ENCODE measurements at regions not wholly inside any gene's neighbourhood (a gene's known extent, or its start where the extent isn't known, plus 50 kb on each side); places are given as distances from the start of the nearest gene placed in this dataset.
"Not testable (repeated sequence)": the region's sequence is repeated elsewhere in the genome, so short reads cannot be mapped to it uniquely, and the experiment has no call there.

GRCh38 chr4:188438391-188438824 is 299.2 kb downstream of the TRIML1 start:
- not testable (repeated sequence) for DNase-seq

- DNase-seq, result no peak
Measured at GRCh38 chr4:188439641-188440311, 300.5 kb downstream of the TRIML1 start.

GRCh38 chr4:188444500-188444899 is 305.3 kb downstream of the TRIML1 start:
- DNase-seq, result no peak

GRCh38 chr4:188448996-188449395 is 309.8 kb downstream of the TRIML1 start:
- DNase-seq, result not testable (repeated sequence)

GRCh38 chr4:188450571-188450970 is 311.3 kb downstream of the TRIML1 start:
- DNase-seq, result no peak

GRCh38 chr4:188452097-188452496 is 312.9 kb downstream of the TRIML1 start:
- no peak for DNase-seq

- no peak for DNase-seq
Measured at GRCh38 chr4:188454575-188454974, 315.3 kb downstream of the TRIML1 start.

GRCh38 chr4:188455062-188455752 is 316.0 kb downstream of the TRIML1 start:
- DNase-seq, result no peak

- no peak for DNase-seq
Measured at GRCh38 chr4:188459381-188459780, 320.1 kb downstream of the TRIML1 start.

- DNase-seq, result no peak
Measured at GRCh38 chr4:188463909-188464308, 324.7 kb downstream of the TRIML1 start.

GRCh38 chr4:188466001-188466400 is 326.8 kb downstream of the TRIML1 start:
- DNase-seq, result no peak

GRCh38 chr4:188484256-188484655 is 345.0 kb downstream of the TRIML1 start:
- no peak for DNase-seq

- DNase-seq, result no peak
Measured at GRCh38 chr4:188485906-188486305, 346.7 kb downstream of the TRIML1 start.

GRCh38 chr4:188492886-188493285 is 353.6 kb downstream of the TRIML1 start:
- DNase-seq, result no peak

GRCh38 chr4:188495169-188495568 is 355.9 kb downstream of the TRIML1 start:
- DNase-seq, result no peak

- no peak for DNase-seq
Measured at GRCh38 chr4:188511431-188511830, 372.2 kb downstream of the TRIML1 start.

GRCh38 chr4:188532751-188533150 is 393.5 kb downstream of the TRIML1 start:
- no peak for DNase-seq

- DNase-seq, result no peak
Measured at GRCh38 chr4:188534297-188534696, 395.1 kb downstream of the TRIML1 start.

- DNase-seq, result no peak
Measured at GRCh38 chr4:188534917-188535316, 395.7 kb downstream of the TRIML1 start.

GRCh38 chr4:188536826-188537225 is 397.6 kb downstream of the TRIML1 start:
- no peak for DNase-seq

GRCh38 chr4:188550296-188550695 is 411.1 kb downstream of the TRIML1 start:
- no peak for DNase-seq

GRCh38 chr4:188551156-188551555 is 411.9 kb downstream of the TRIML1 start:
- DNase-seq, result no peak

- no peak for DNase-seq
Measured at GRCh38 chr4:188552741-188553275, 413.6 kb downstream of the TRIML1 start.

GRCh38 chr4:188554413-188554812 is 415.2 kb downstream of the TRIML1 start:
- DNase-seq, result no peak
